COR-L47 (cell line): ENCODE measurements at regions not wholly inside any gene's neighbourhood (a gene's known extent, or its start where the extent isn't known, plus 50 kb on each side); places are given as distances from the start of the nearest gene placed in this dataset.
"Not testable (repeated sequence)": the region's sequence is repeated elsewhere in the genome, so short reads cannot be mapped to it uniquely, and the experiment has no call there.

Experiments used
- DNase-seq: peaks from one replicate; lab custom pipeline; 2025; lab: John Stamatoyannopoulos, UW

DNA sequence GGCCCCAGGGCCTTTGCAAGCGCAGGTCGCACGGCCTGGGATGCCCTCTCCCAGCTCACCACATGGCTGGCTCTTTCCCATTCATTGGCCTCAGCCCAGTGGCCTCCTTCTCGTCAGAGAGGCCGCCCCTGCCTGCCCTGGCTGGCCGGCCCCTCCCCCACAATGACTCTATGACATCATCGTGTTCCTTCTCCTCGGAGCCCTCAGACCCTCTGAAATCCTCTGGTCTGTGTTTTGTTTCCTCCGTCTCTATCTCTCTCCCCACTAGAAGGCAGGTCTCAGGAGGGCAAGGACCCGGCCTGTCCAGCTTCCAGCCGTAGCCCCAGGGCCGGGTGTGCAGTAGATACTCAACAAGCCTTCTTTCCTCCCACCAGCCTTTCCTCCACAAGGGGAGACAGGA, 164.8 kb upstream of the FOXF1 start:
- no peak for DNase-seq

DNA sequence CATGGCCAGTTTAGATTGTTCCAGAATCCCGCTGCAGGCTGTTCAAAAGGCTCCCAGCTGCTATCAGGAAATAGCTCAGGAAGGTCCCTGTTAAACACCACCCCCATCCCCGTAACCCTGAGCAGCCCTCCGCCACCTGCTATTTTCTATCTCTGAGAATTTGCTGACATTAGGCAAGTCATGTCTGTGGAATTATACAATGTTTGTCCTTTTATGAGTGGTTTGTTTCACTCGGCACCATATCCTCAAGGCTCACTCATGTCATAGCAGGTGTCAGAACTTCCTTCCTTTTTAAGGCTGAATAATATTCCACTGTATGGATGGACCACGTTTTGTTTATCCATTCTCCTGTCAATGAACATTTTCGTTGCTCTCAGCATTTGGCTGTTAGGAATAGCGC, 164.3 kb upstream of the FOXF1 start:
- DNase-seq, result no peak

DNA sequence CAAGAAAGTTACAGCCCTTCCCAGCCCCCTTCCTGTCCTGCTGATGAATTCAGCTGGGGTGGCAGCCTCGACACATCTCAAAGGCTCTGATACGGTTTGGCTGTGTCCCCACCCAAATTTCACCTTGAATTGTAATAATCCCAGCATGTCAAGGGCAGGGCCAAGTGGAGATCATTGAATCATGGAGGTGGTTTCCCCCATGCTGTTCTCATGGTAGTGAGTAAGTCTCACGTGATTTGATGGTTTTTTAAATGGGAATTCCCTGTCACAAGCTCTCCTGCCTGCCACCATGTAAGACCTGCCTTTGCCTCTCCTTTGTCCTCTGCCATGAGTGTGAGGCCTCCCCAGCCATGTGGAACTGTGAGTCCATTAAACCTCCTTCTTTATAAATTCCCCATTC, 163.2 kb upstream of the FOXF1 start:
- no peak for DNase-seq

DNA sequence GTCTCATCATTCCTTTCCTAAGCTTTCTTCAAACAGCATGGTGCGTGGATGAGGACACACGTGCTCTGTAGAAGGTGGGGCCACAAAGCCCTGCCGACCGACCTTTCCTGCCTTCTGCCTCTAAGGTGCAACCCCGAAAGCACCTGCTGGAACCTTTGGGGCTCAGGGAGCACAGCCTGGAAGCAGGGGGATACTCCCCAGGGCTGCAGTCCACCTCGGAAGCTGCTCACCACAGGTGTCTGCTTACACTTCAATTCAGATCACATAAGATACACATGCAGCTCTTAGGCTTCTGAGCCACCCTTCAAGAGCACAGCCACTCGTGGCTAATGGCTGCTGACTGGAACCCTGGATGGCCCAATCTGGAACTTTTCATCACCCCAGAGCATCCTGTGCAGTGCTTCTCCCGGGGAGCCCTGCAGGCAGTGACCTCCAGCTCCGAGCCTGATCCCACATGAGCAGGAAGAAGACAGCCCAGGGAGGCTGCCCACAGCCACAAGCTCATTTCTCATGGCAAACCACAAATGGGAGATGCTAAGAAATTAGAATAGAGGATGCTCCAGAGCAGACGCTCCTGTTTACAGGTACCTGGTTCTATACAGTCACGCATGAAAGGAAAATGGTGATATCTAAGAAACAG, 162.3 kb upstream of the FOXF1 start:
- DNase-seq, result no peak

DNA sequence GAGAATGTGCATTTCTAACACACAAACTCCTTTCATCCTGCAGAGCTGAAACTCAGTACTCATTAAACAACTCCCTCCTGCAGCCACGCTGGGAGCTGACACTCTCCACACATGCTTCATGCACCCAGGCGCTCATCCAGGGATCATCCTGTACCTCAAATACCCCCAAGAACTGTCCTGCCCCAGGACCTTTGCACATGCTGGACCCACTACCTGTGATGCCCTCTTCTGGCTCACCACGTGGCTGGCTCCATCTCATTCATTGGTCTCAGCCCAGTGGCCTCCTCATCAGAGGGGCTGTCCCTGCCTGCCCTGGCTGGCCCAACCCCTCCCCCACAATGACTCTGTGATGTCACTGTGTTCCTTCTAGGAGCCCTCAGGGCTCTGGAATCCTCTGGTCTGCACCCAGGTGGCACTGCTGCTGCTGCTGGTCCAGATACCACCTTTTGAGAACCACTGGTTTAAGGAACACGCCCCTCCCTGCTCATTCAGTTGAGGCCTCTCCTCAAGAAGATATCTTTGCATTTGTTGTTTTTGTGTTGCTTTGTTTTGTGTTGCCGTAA, 160.9 kb upstream of the FOXF1 start:
- DNase-seq, result no peak

DNA sequence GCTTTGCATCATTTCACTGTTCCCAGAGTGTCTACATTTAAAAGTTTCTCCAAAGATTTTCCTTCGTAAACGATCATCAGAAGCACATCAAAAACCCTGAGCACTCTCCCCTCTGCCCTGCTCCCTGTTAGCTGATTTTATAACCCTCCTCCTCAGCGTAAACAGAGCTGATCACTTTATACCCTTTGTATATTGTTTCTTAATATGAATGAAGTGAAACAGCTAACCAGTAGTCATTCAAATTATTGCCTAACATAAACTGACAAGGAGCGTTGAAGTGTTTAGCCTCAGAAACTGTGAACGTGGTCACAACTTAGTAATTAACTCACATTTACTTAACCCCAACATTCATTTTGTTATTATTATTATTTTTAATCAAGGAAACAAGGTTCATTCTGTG, 160.0 kb upstream of the FOXF1 start:
- no peak for DNase-seq

DNA sequence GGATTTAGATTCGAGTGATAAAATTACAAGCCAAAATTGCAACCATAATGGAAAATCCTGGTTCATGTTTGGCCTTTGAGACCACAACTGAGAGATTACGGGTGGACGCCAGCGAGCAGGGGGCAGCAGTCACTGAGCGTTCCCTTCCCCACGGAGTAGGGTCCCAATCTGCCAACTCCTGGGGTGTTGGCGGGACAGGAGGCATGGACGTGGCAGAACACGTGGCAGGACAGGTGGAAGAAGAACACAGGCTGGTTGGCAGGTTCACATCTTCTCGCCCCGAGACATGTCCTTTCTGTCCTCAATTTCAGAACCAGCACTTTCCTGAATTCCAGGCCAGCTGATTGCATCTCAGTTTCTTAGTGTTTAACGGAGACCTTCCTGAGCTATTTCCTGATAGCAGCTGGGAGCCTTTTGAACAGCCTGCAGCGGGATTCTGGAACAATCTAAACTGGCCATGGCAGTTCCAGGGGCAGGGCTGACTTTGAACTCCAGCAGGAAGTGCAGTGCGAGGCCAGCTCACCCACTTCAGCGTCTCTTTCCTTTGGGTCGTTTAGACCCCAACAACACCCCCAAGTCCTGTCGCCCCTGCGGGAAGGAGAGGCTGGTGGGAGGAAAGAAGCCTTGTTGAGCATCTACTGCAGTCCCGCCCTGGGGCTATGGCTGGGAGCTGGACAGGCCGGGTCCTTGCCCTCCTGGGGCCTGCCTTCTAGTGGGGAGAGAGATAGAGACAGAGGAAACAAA, 159.1 kb upstream of the FOXF1 start:
- no peak for DNase-seq

DNA sequence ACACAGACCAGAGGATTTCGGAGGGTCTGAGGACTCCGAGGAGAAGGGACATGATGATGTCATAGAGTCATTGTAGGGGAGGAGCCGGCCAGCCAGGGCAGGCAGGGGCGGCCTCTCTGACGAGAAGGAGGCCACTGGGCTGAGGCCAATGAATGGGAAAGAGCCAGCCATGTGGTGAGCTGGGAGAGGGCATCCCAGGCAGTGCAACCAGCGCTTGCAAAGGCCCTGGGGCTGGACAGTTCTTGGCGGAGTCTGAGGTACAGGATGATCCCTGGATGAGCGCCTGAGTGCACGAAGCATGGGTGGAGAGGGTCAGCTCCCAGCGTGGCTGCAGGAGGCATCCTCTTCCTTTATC, 158.6 kb upstream of the FOXF1 start:
- not testable (repeated sequence) for DNase-seq

DNA sequence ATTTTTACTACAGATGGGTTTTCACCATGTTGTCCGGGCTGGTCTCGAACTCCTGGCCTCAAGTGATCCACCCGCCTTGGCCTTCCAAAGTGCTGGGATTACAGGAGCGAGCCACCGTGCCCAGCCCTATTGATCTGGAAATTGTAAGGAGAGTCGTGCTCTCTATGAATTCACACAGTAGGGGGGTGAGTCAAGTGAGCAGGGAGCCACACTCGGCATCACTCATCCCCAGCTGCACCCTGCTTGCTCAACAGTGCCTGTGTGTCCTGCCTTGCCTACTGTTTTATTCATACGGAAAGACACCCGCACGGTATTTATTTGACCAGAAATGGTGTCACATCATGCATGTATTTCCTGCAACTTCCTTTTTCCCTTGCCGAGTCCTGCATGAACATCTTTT, 157.2 kb upstream of the FOXF1 start:
- no peak for DNase-seq

DNA sequence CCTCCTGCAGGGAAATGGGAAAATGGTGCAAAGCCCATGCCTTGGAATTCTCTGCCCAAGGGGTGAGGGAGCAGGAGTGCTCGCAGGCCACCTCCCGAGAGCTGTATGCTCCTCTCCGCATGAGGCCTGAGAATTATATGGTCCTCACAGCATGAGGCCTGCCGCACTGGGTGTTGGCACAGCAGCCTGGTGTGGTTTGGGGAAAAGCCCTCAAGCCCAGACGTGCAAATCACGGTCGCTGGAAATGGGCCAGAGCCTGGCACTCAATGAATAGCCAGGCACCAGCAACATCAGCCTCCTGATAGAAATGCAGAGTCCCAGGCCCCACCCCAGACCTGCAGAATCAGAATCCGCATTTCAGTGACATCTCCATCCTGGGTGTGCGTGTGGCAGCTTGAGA, 156.4 kb upstream of the FOXF1 start:
- DNase-seq, result no peak

DNA sequence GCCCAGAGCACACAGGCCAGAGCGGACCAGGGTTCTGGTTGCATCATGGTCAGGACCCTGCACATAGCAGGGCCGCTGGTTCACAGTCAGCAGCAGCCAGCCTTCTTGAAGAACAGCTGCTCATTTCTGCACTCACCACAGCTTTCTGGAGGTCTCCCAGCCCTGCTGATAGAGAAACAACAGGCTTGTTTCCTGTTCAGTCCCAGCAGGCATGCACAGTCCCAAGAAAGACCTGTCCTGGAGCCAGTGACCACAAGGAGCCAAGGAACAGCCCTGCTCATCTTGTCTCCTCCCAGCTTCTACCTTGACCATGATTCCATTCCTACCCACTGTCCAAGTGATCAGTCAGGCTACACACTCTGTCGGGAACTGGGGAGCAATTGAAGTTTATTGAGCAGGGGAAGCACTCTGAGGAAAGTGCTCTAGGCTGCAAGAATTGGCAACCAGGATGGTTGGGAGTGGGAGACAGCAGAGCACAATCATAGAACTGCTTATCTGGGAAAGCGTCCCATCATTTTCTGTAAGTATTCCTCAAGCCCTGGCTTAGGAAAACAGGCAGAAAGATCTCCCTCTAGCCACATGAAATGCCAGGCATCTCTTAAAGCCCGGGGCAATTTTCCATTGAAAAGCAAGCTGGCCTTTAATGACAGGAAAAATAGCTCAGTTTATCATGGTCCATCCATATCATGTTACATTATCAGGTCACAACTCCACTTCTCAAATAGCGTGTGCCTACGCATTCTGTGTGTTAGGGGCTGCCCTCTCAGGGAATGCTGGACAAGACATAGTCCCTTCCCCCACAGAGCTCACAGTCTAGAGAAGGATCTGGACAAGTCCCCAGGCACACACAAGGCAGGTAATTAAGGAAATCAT, 155.4 kb upstream of the FOXF1 start:
- no peak for DNase-seq

DNA sequence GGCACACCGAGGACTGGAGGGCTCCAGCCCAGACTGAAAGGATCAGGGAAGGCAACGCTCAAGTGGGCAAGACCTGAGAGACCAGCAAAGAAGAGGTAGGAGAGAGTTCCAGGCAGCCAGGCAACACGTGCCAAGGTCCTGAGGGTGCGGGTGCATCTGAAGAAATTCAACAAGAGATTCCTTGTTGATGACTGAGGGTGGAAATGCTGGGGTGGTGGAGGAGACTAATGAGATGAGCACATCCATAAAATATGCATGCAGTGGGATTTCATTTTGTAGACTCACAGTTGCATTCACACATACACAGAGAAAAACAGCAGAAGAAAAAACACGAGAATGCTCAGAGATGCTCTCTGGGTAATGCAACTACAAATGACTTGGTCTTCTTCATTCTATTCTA, 154.8 kb upstream of the FOXF1 start:
- DNase-seq, result no peak

DNA sequence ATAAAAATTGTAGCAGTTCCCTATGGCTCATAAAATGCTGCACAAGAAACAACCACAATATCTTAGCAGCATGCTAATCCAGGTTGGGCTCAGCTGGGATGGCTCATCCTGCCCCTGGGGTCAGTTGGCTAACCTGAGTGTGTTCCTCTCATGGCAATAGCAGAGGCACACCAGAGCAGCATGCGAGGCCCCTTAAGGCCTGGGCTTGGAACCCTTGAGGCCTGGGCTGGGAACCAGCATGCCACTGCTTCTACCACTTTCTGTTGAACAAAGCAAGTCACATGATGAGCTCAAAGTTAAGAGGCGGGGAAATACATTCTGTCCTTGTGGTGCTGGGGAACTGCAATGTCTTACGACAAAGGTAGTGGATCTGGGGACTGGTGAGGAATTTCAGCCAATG, 154.4 kb upstream of the FOXF1 start:
- DNase-seq, result no peak

DNA sequence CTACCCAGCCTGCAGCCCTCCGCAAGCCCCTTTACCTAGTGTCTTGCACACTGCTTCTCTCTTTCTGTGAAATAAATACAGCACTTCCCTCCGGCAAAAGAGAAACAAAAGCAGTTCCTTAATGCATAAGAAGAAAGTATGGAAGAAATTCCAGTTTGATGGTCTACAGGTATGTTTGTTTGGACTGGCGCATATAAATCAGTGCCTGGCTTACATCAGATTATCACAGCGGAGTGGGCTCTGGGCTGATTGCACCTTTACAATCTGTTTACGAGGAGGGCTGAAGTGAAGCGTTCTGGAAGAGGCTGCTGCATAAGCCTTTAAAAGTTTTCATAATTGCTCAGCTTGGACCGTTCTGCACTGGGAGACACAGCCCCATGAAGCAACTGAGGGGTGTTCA, 153.5 kb upstream of the FOXF1 start:
- DNase-seq, result no peak

DNA sequence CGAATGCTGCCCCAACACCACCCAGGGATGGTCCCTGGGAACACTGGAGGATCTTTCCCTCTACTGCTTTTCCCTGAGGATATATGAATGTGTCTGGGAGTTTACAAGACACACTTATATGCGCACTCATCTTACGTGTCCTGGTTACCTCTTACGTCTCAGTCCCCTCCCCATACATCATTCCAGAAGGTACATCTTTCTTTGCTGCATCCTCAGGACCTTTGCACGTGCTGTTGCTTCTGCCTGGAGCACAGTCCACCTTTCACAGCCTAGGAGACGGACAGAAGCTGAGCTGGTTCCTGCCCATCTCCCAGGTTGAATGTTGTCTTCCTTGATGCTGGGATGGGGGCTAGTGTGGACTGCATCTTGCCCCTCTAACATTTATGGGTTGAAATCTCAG, 153.0 kb upstream of the FOXF1 start:
- no peak for DNase-seq

DNA sequence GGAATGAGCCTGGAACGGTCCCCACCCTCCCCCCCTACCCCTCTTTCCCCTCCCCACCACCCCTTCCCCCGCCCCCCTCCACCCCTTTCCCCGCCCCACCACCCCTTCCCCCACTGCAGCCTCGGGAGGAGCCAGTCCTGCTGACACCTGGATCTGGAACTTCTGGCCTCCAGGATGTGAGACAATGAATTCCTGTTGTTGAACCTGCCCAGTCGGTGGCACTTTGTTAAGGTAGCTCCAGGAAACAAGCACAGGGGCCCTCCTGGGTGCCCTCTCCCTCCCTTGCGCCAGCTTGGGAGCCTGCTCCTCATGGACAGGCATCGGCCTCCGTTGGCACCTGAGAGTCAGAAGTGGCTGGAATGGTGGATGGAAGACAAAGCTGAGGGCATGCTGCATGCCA, 152.4 kb upstream of the FOXF1 start:
- DNase-seq, result no peak

DNA sequence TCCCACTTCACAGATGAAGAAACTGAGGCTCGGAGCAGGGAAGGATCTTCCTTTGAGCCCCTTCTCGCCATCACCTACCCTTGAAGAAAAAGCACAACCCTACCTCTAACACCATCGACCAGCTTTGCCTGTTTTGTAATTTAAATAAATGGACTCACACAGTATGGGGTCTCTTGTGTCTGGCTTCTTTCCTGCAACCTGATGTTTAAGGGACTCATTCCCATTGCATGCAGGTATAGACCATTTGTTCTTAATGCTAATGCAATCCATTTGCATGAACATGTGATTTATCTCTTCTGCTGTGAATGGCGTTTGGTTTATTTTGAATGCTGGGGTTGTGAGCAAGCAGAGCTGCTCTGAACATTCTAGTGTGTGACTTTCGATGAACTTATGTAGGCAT, 150.8 kb upstream of the FOXF1 start:
- DNase-seq, result no peak

DNA sequence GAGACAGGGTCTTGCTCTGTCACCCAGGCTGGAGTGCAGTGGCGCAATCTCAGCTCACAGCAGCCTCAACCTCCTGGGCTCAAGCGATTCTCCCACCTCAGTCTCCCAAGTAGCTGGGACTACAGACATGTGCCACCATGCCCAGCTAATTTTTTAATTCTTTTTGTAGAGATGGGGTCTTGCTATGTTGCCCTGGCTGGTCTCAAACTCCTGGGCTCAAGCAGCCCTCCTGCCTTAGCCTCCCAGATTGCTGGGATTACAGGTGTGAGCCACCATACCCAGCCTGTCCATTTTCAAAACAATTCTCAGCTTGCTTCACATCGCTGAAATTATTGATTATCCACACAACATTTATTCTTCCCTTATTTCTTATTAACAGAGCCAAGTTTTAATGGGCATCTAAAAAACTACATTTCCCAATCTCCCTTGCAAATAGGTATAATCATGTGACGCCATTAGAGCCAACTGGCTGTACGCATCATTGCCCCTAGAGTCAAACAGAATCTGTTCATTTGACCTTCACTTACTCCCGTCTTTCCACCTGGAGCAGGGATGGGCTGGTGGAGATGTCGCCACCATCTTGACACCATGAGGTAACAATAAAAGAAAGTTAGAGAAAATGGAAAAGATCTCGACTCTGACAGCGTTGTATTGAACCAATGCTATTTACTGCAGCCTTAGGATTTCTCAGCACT, 148.0 kb upstream of the FOXF1 start:
- no peak for DNase-seq

DNA sequence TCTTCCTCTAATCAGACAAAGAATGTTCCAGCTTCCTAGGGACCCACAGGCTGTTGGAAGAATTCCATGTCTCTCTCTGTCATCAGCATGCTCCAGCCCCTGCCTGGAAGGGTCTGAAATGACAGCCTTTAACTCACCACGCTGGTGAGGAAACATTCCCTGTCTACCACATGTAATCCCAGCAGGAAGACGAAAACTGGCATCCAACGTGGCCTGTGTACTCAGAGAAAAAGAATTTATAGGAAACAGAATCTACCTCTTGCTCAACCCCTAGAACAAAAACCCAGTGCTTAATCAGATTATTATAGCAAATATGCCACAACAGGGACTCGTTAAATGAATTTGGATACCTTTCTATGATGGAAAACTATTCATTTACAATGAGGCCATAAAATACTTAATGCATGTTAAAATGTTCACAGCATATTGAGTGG, 147.3 kb upstream of the FOXF1 start:
- DNase-seq, result no peak

DNA sequence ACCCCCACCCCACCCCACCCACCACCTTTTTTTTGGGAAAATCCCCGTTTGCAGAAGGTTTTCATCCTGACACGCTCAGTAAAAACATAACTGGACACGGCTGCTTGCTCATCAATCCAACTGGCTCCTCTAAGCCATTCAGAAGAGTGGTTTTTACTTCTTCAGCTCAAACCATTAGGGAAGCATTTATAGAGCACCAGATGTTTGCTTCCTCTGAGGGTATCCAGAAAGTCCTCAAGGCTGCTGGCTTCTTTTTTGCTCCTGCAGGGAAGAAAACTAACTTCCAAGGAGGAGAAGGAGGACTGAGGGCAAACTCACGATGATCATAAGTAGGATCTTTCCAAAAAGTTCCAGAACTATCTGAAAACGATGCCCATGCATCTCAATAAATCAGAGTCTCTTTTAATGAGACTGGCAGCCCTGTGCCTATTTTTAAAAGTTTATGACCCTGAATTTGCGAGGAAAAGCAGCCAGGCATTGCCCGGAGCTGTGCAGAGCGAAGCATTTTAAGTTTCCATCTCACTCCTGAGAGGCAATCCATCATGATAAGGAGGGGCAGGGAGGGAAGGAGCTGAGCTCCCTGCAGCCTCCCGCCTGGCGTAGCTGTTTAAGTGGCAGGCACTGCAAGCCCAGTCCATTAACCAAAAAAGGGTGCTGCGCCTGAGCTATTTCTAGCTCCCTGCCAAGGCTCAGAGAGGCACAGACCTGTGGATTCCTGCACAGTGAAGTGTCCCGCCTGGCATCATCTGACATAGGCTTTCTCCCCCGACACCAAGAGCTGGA, 146.3 kb upstream of the FOXF1 start:
- no peak for DNase-seq

DNA sequence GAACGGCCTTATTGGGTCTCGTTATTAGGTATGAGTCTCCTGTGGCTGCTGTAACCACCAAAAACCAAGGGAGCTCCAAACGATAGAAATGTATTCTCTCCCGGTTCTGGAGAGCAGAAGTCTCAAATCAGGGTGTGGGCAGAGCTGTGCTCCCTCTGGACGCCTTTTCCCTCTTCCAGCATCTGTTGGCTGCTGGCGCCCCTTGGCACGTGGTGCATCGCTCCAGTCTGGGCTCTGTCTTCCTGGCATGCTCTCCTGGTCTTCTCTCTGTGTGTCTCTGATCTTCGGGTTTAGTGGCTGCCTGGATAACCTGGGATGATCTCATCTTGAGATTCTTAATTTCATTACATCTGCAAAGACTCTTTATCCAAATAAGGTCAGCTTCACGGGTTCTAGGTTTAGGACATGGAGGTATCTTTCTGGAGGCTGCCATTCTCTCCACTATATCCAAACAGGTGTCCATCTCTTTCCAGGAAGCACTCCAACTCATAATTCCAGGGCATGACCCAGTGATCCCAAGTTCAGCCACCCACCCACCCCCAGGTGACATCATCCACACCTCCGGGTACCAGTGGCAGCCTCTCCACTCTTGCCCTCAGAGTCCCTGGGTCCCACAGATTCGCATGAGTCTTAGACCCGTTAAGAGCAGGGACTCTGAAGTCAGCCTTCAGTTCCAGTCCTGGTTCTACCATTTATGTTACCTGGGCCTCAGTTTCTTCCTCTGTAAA, 145.5 kb upstream of the FOXF1 start:
- no peak for DNase-seq
